Kidney (tissue), 13 donors: ENCODE measurements at regions not wholly inside any gene's neighbourhood (a gene's known extent, or its start where the extent isn't known, plus 50 kb on each side); places are given as distances from the start of the nearest gene placed in this dataset.

Experiments
- DNase-seq, 5 donors: peaks; one replicate each; pipeline ENCODE4 v3.0.0-alpha.2; 2013 to 2020
- FAIRE-seq: peaks from 2 replicates; lab custom pipeline; 2012; peaks lifted over from hg19 to GRCh38; lab: Jason Lieb, UNC
- H3K27ac ChIP-seq, 2 donors: one replicate each; pipeline ENCODE4 v1.7.0; 2013; ENCODE audit warnings: low read depth in 2 of 2, low read length in 2 of 2, inconsistent platforms in 1 of 2
- H3K27me3 ChIP-seq: one replicate; pipeline ENCODE4 v1.7.1; 2013; ENCODE audit warnings: low read length, inconsistent platforms; ENCODE audit not compliant: control insufficient read depth, insufficient read depth
- H3K36me3 ChIP-seq, 3 donors: one replicate each; pipeline versions ENCODE4 v1.7.0 to v1.7.1; 2013; ENCODE audit warnings: low read length in 3 of 3, control low read depth in 1 of 3, inconsistent platforms in 1 of 3; ENCODE audit not compliant: insufficient read depth in 3 of 3, control insufficient read depth in 2 of 3
- H3K4me1 ChIP-seq, 3 donors: one replicate each; pipeline versions ENCODE4 v1.7.0 to v1.7.1; 2013; ENCODE audit warnings: low read length in 3 of 3, inconsistent platforms in 1 of 3, low read depth in 1 of 3; ENCODE audit not compliant: control insufficient read depth in 2 of 3, insufficient read depth in 2 of 3
- H3K4me3 ChIP-seq, 3 donors: one replicate each; pipeline versions ENCODE4 v1.7.0 to v1.8.1; 2013; ENCODE audit warnings: low read length in 3 of 3, control low read depth in 1 of 3, inconsistent platforms in 1 of 3
- H3K9ac ChIP-seq, 3 donors: one replicate each; pipeline versions ENCODE4 v1.7.0 to v1.7.1; 2013; ENCODE audit warnings: low read length in 3 of 3, control low read depth in 1 of 3, inconsistent platforms in 1 of 3
- H3K9me3 ChIP-seq, 3 donors: one replicate each; pipeline versions ENCODE4 v1.7.0 to v1.7.1; 2013; ENCODE audit warnings: low read length in 3 of 3, control low read depth in 1 of 3, inconsistent platforms in 1 of 3; ENCODE audit not compliant: control insufficient read depth in 2 of 3, insufficient read depth in 1 of 3
- intact Hi-C: fragments of 100-400 bp; cut with DNase I; formaldehyde crosslinking; loops from one replicate; pipeline ENCODE4 v1.11.1; 2022
- TF ChIP-seq, protein P1 (sequence below): IDR thresholded peaks from 3 replicates; pipeline ENCODE4 v1.5.1; 2012; ENCODE audit warnings: mild to moderate bottlenecking, moderate library complexity, borderline replicate concordance; ENCODE audit not compliant: insufficient read depth; ENCODE audit errors: extremely low read depth
- donor health status: control.
- donor health status: control.
- donor health status: control.
- donor health status: control.
- donor health status: control.
- donor health status: DM: yes; HTN: yes; CAD: no.
- donor health status: Normal renal cell carcinoma (clear cell type).

DNA sequence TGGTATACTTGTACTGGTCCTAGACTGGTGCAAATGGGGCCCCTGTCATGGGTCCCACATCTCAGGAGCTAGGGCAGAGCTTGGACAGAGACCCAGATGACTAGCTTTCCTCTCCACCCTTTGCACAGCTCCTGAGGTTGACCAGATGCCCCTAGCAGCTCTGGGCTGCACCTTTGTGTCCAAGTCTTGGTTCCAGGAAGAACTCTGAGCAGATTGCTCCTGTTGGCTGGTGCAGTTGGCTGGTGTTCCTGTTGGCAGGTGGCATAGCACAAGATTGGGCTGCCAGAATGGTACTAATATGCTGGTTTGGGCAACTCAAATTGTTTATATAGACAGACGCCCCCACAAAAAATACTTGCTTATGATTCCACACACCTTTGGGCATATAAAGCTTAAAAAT is 89.4 kb upstream of the EZR start:
- H3K9ac ChIP-seq: no peak overlapping the region
- FAIRE-seq: no peak
- H3K4me1 ChIP-seq: peaks cover 0 to 2% (median 0%) of the 10 kb centered on the region in 3 donors
- TF ChIP-seq, protein P1, sequence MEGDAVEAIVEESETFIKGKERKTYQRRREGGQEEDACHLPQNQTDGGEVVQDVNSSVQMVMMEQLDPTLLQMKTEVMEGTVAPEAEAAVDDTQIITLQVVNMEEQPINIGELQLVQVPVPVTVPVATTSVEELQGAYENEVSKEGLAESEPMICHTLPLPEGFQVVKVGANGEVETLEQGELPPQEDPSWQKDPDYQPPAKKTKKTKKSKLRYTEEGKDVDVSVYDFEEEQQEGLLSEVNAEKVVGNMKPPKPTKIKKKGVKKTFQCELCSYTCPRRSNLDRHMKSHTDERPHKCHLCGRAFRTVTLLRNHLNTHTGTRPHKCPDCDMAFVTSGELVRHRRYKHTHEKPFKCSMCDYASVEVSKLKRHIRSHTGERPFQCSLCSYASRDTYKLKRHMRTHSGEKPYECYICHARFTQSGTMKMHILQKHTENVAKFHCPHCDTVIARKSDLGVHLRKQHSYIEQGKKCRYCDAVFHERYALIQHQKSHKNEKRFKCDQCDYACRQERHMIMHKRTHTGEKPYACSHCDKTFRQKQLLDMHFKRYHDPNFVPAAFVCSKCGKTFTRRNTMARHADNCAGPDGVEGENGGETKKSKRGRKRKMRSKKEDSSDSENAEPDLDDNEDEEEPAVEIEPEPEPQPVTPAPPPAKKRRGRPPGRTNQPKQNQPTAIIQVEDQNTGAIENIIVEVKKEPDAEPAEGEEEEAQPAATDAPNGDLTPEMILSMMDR: no peak
- DNase-seq: no peak
- no peak overlapping the region for H3K27ac ChIP-seq
- no peak overlapping the region for H3K4me3 ChIP-seq
- intact Hi-C loops: no loop called here
- peaks cover 0 to 16% (median 0%) of the 10 kb centered on the region in 3 donors for H3K9me3 ChIP-seq
- H3K36me3 ChIP-seq: no peaks in the 10 kb centered on the region
- H3K27me3 ChIP-seq: no peaks in the 10 kb centered on the region

DNA sequence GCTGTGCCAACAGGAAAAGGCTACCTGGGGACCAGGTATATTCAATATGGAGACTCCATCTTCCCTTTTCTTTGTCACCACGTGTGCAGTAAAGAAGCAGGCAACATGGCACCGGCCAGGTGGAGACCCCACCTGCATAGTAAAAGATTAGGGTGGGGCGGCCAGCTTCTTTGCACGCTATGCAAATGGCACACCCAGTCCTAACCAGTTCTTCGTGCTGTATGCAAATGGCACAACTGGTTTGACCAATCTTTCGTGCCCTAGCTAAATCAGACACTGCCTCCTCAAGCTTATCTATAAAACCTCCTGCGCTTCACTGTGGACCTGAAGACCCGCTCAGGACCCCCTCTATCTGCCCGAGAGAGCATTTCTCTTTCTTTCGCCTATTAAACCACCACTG is 88.8 kb upstream of the EZR start:
- FAIRE-seq (no peak), DNase-seq (no peak)
- Histone ChIP-seq H3K27ac (no peak overlapping the region), H3K27me3 (no peaks in the 10 kb centered on the region), H3K36me3 (no peaks in the 10 kb centered on the region), H3K4me3 (no peak overlapping the region), H3K4me1 (peaks cover 0 to 2% (median 0%) of the 10 kb centered on the region in 3 donors), H3K9ac (no peak overlapping the region), H3K9me3 (peaks cover 0 to 16% (median 0%) of the 10 kb centered on the region in 3 donors)
- TF ChIP-seq, protein P1: no peak
- intact Hi-C loops: no loop called here

DNA sequence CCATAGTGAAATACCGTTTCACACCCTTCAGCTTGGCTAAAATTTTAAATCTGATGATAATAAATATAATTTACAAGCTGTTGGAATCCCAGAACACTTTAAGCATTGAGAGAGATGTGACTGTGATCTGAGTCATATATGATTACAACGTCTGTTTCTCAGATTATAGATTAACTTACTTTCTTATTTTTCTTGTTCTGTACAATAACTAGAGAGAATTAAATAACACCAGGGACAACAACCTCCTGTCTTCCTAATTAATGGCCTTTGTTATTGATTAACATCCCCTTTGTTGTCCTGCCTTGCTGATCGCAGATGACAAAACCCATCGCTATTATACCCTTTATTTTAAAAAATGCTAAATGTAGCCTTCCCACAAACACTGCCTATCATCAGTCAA is 87.8 kb upstream of the EZR start:
- intact Hi-C loops: no loop called here

More for the DNA sequence above, 87.8 kb upstream of the EZR start:
- H3K27me3 ChIP-seq: no peaks in the 10 kb centered on the region
- no peak overlapping the region for H3K9ac ChIP-seq
- no peaks in the 10 kb centered on the region for H3K36me3 ChIP-seq
- no peak overlapping the region for H3K4me3 ChIP-seq
- no peak for DNase-seq
- peak; percentile 35 for FAIRE-seq
- TF ChIP-seq, protein P1: no peak
- H3K9me3 ChIP-seq: peaks cover 0 to 16% (median 0%) of the 10 kb centered on the region in 3 donors
- no peaks in the 10 kb centered on the region for H3K4me1 ChIP-seq
- H3K27ac ChIP-seq: no peak overlapping the region
